NB4 (cell line): ENCODE measurements at regions not wholly inside any gene's neighbourhood (a gene's known extent, or its start where the extent isn't known, plus 50 kb on each side); places are given as distances from the start of the nearest gene placed in this dataset.

Experiments used
- POLR2A ChIP-seq: IDR thresholded peaks from 2 replicates; pipeline ENCODE4 v1.6.1; 2011; ENCODE audit warnings: mild to moderate bottlenecking; ENCODE audit not compliant: insufficient read length; ENCODE audit errors: extremely low read depth
- TF ChIP-seq, protein P1 (sequence below): IDR thresholded peaks from one replicate; pipeline ENCODE4 v1.5.1; 2012; ENCODE audit warnings: low read depth, low read length

DNA sequence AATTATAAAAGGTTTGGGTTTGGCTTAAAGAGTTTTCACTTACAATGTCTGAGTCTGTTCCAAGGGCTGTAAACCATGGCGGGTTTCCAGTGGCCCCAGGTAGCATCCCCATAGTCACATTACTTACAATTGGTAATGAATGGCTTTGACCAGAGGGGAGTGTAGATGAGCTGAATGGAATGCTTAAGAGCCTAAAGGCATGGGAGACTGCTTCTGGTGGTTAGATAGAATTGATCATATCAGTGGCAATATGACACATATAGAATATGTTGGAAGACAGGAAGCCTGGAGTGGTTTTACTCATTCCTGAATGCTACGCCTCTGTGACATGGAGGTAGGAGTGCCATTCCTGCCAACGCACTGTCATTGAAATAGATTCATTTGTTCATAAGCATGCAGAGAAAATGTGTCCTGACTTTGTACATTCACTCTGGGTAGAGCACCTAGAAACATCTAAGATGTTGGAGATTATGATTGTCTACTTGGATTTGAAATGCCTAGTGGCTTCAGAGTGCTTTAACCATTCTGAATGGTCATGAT lies 183.3 kb downstream of the BLID start:
- TF ChIP-seq, protein P1, sequence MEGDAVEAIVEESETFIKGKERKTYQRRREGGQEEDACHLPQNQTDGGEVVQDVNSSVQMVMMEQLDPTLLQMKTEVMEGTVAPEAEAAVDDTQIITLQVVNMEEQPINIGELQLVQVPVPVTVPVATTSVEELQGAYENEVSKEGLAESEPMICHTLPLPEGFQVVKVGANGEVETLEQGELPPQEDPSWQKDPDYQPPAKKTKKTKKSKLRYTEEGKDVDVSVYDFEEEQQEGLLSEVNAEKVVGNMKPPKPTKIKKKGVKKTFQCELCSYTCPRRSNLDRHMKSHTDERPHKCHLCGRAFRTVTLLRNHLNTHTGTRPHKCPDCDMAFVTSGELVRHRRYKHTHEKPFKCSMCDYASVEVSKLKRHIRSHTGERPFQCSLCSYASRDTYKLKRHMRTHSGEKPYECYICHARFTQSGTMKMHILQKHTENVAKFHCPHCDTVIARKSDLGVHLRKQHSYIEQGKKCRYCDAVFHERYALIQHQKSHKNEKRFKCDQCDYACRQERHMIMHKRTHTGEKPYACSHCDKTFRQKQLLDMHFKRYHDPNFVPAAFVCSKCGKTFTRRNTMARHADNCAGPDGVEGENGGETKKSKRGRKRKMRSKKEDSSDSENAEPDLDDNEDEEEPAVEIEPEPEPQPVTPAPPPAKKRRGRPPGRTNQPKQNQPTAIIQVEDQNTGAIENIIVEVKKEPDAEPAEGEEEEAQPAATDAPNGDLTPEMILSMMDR, result no peak
- no peak for TF ChIP-seq POLR2A
